ENCODE measurements at regions not wholly inside any gene's neighbourhood (a gene's known extent, or its start where the extent isn't known, plus 50 kb on each side); places are given as distances from the start of the nearest gene placed in this dataset.
A peak's percentile ranks its signal among the peaks of the same experiment; 100 is the strongest.

DNA sequence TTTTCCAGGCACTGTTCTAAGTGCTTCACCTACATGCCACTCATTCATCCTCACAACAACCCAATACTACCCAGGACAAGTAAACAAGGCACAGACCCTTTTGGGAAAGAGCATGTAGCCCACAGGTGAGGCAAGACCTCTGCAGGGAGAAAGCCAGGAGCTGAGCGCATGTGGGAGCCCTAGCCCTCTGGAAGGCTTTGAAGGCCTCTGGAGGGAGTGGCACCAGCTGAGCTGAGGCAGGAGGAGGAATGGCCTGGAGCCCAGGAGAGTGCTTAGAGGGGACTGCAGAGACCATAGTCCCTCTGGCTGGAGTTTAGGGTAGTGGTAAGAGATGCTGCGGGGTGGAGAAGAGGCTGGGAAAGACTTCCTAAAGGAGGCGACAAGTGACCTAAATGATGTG lies 516.5 kb downstream of the FUT8 start:
- no peak overlapping the region for H3K27ac ChIP-seq (ENCODE audit: low read depth, low read length)
- peaks cover 47 to 74% (median 58%) of the 10 kb centered on the region in 7 donors for H3K4me1 Mint-ChIP-seq
- peak overlapping the region; percentile 37 to 80 (median 73) for H3K4me3 Mint-ChIP-seq

DNA sequence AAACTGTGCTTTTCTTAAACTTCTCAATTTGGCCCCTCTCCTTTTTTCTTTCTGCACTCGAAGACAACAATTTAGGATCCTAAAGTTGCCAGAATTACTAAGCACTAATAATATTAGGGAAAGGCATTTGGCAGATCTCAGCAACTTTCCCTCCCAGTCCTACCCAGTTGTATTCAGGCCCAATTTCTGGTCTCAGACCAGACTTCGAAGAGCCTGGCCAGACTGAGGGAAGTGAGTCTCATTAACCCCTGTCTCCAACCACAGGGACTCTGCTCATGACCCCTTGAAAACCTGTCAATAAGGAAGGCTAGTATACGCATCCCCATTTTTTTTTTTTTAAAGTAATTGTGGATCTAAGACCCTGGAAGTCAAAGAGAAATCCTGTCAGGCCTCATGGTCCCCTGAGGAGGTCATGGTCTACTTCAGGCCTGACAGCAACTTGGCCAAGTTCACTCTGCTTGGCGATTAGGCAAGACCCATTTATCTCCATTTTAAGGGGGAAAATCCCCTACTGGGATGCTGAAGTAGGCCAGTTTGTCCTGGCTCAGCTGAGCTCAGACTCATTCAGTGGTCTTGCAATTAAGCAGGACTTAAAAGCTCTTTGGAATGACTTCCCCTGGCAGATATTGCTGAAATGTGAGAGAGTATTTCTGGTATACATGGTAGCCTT lies 521.0 kb downstream of the FUT8 start:
- Histone ChIP-seq H3K36me3 (ENCODE audit: control insufficient read depth in 2 of 3, insufficient read depth in 3 of 3, low read length in 3 of 3) (no peaks in the 10 kb centered on the region), H3K9me3 (ENCODE audit: control insufficient read depth in 2 of 3, low read length in 3 of 3) (no peaks in the 10 kb centered on the region), H3K4me1 (ENCODE audit: control insufficient read depth in 2 of 2, insufficient read depth in 2 of 2, low read length in 2 of 2) (peaks cover 34 to 36% of the 10 kb centered on the region in 2 donors), H3K27ac (ENCODE audit: low read depth, low read length) (no peak overlapping the region), H3K4me3 (ENCODE audit: low read length) (no peak overlapping the region), H3K27me3 (ENCODE audit: control insufficient read depth in 2 of 2, insufficient read depth in 2 of 2, low read length in 2 of 2) (no peaks in the 10 kb centered on the region)
- H3K9me3 Mint-ChIP-seq = peaks cover 0 to 40% (median 3%) of the 10 kb centered on the region in 11 donors
- H3K27ac Mint-ChIP-seq = peak overlapping the region in 3 of 9 donors; percentile 22 to 40 (median 25)
- CTCF ChIA-PET = no interaction called here
- H3K27me3 Mint-ChIP-seq = no peaks in the 10 kb centered on the region
- POLR2A ChIA-PET = interaction anchor here (0.8 kb wide), 1 partner anchor 69 kb away, joined by 3 read pairs; no protein-coding TSS in a partner anchor
- H3K36me3 Mint-ChIP-seq = peaks cover 0 to 57% (median 0%) of the 10 kb centered on the region in 5 donors
- DNase-seq (no peak), ATAC-seq (no peak)
- intact Hi-C loops (cut with micrococcal nuclease) = no loop called here
- H3K4me1 Mint-ChIP-seq = peaks cover 40 to 71% (median 48%) of the 10 kb centered on the region in 7 donors
- no peak overlapping the region for H3K4me3 Mint-ChIP-seq

More for the DNA sequence above, 516.5 kb downstream of the FUT8 start:
- intact Hi-C loops (cut with micrococcal nuclease) = loop anchor here (1.0 to 10.0 kb wide), 10 partner anchors 8 to 942 kb away; partner anchors contain the start of genes FNTB (in 1 of the 2) and FUT8 (in 1 of the 2)
- DNase-seq (no peak), ATAC-seq (no peak)
- H3K9me3 ChIP-seq (ENCODE audit: control insufficient read depth in 2 of 3, low read length in 3 of 3) = no peaks in the 10 kb centered on the region
- no peaks in the 10 kb centered on the region for H3K36me3 ChIP-seq (ENCODE audit: control insufficient read depth in 2 of 3, insufficient read depth in 3 of 3, low read length in 3 of 3)
- Mint-ChIP-seq H3K9me3 (peaks cover 0 to 22% (median 2%) of the 10 kb centered on the region in 11 donors), H3K27me3 (no peaks in the 10 kb centered on the region), H3K27ac (peak overlapping the region; percentile 84 to 98 (median 92)), H3K36me3 (peaks cover 0 to 46% (median 0%) of the 10 kb centered on the region in 5 donors)
- H3K27me3 ChIP-seq (ENCODE audit: control insufficient read depth in 2 of 2, insufficient read depth in 2 of 2, low read length in 2 of 2) = no peaks in the 10 kb centered on the region
- peaks cover 47 to 51% of the 10 kb centered on the region in 2 donors for H3K4me1 ChIP-seq (ENCODE audit: control insufficient read depth in 2 of 2, insufficient read depth in 2 of 2, low read length in 2 of 2)
- POLR2A ChIA-PET = interaction anchor here (0.5 to 2.1 kb wide), 2 partner anchors 14 to 82 kb away, joined by 3 to 7 read pairs; no protein-coding TSS in a partner anchor
- CTCF ChIA-PET = interaction anchor here (2.2 to 5.8 kb wide), 3 partner anchors 30 to 104 kb away, joined by 5 to 47 read pairs (median 9); no protein-coding TSS in a partner anchor
- H3K4me3 ChIP-seq (ENCODE audit: low read length) = peak overlapping the region; percentile 5

DNA sequence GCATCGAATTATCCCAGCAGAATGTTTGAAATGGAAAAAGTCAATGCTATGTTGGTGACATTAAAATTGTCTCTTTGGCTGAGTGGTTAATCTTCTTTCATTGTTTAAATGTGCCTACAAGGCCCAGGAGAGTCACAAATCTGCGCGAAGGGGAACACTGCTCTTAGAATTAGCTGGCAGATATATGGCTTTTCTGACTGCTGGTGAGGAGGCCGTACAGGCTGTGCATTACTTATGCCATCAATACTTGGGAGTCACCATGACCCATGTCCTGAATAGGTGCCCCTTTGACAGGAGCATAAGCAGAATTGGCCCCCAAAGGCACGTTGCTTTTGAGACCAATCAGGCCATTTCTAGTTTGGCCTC lies 521.5 kb downstream of the FUT8 start:
- H3K9me3 Mint-ChIP-seq = peaks cover 0 to 39% (median 3%) of the 10 kb centered on the region in 11 donors
- no peak overlapping the region for H3K27ac ChIP-seq (ENCODE audit: low read depth, low read length)
- H3K4me1 ChIP-seq (ENCODE audit: control insufficient read depth in 2 of 2, insufficient read depth in 2 of 2, low read length in 2 of 2) = peaks cover 29 to 36% of the 10 kb centered on the region in 2 donors
- POLR2A ChIA-PET = no interaction called here
- no peak overlapping the region for H3K4me3 Mint-ChIP-seq
- no peak for ATAC-seq
- no peak overlapping the region for H3K4me3 ChIP-seq (ENCODE audit: low read length)
- peaks cover 0 to 56% (median 0%) of the 10 kb centered on the region in 5 donors for H3K36me3 Mint-ChIP-seq
- H3K4me1 Mint-ChIP-seq = peaks cover 35 to 71% (median 48%) of the 10 kb centered on the region in 7 donors
- peak overlapping the region in 1 of 9 donors; percentile 22 for H3K27ac Mint-ChIP-seq
- H3K27me3 Mint-ChIP-seq = no peaks in the 10 kb centered on the region
- DNase-seq = no peak
- no peaks in the 10 kb centered on the region for H3K27me3 ChIP-seq (ENCODE audit: control insufficient read depth in 2 of 2, insufficient read depth in 2 of 2, low read length in 2 of 2)
- CTCF ChIA-PET = no interaction called here
- no peaks in the 10 kb centered on the region for H3K9me3 ChIP-seq (ENCODE audit: control insufficient read depth in 2 of 3, low read length in 3 of 3)
- intact Hi-C loops (cut with micrococcal nuclease) = no loop called here
- no peaks in the 10 kb centered on the region for H3K36me3 ChIP-seq (ENCODE audit: control insufficient read depth in 2 of 3, insufficient read depth in 3 of 3, low read length in 3 of 3)

DNA sequence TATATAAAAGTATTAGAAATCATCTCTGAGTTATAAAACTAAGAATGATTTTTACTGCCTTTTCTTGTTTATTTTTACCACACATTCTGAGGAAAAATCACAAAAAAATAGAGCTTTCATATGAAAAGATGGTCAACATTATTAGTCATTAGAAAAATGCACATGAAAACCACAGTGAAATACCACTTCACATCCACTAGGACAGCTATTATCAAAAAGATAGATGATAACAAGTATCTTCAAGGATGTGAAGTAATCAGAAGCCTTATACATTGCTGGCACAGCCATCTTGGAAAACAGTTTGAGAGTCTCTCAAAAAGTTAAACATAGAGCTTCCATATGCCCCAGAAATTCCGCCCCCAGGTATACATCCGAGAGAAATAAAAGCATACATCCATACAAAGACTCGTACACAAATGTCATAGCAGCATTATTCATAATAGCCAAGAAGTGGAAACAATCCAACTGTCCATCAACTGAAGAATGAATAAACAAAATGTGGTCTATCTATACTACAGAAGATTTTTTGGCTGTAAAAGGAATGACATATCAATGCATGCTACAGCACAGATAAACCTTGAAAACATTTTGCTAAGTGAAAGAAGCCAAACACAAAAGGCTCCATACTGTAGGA lies 523.9 kb downstream of the FUT8 start:
- Mint-ChIP-seq H3K4me1 (peaks cover 28 to 76% (median 48%) of the 10 kb centered on the region in 7 donors), H3K27me3 (peaks cover 0 to under 1% (median 0%) of the 10 kb centered on the region in 5 donors), H3K27ac (peak overlapping the region in 7 of 9 donors; percentile 76 to 95 (median 90)), H3K4me3 (peak overlapping the region in 6 of 10 donors; percentile 25 to 87 (median 79)), H3K9me3 (peaks cover 0 to 34% (median 2%) of the 10 kb centered on the region in 11 donors), H3K36me3 (peaks cover 0 to 53% (median 0%) of the 10 kb centered on the region in 5 donors)
- Histone ChIP-seq H3K27ac (ENCODE audit: low read depth, low read length) (no peak overlapping the region), H3K36me3 (ENCODE audit: control insufficient read depth in 2 of 3, insufficient read depth in 3 of 3, low read length in 3 of 3) (no peaks in the 10 kb centered on the region), H3K4me1 (ENCODE audit: control insufficient read depth in 2 of 2, insufficient read depth in 2 of 2, low read length in 2 of 2) (peaks cover 22 to 24% of the 10 kb centered on the region in 2 donors), H3K9me3 (ENCODE audit: control insufficient read depth in 2 of 3, low read length in 3 of 3) (no peaks in the 10 kb centered on the region), H3K4me3 (ENCODE audit: low read length) (no peak overlapping the region), H3K27me3 (ENCODE audit: control insufficient read depth in 2 of 2, insufficient read depth in 2 of 2, low read length in 2 of 2) (no peaks in the 10 kb centered on the region)
- CTCF ChIA-PET = interaction anchor here (0.7 kb wide), 1 partner anchor 721 kb away, joined by 3 read pairs; no protein-coding TSS in a partner anchor
- ATAC-seq (no peak), DNase-seq (no peak)
- intact Hi-C loops (cut with micrococcal nuclease) = loop anchor here in 1 of 2 donors (2.0 kb wide), 1 partner anchor 14 kb away; no protein-coding TSS in a partner anchor
- POLR2A ChIA-PET = interaction anchor here (0.6 to 0.7 kb wide), 3 partner anchors 35 to 1622 kb away, joined by 3 to 4 read pairs (median 3); no protein-coding TSS in a partner anchor

DNA sequence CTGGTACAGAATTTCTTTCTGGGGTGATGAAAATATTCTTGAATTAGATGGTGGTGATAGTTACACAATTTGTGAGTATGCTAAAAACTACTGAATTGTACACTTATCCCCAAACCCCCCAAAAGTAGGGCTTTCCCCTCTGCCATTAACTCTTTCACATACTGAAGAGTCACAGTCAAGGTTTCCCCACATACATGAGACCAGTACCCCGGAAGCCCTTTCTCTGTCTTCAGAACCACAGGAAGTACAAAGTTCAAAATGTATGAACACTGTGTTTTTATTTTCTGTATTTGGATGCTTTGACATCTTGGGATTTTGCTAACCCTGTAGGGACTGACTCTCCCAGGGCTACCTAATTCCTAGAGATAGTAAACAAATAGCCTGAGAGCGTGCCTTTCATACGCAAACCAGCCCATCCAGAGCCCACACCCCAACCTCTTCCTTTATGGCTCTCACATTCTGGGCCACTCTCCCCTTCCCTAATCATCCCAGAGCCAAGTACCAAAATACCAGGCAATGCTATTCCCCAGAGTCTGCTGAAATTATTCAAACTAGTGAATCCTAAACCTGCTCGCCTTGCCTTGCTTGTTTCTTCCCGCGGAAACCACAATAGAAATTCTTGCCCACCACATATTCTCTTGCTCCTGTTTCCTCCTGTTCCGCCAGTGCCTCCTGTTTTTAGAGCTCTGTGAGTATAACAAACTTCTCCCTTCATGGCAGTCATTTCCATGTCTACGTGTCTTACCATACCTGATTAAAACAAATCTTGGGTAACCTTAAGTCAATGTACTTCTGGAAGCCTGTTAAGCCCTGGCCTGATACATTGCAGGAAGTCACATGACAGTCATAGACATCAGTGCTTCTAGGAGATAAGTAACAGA lies 524.8 kb downstream of the FUT8 start:
- Mint-ChIP-seq H3K4me3 (peak overlapping the region; percentile 49 to 87 (median 80)), H3K9me3 (peaks cover 0 to 30% (median 2%) of the 10 kb centered on the region in 11 donors), H3K4me1 (peaks cover 28 to 69% (median 52%) of the 10 kb centered on the region in 7 donors), H3K27ac (peak overlapping the region; percentile 76 to 95 (median 85)), H3K27me3 (peaks cover 0 to 3% (median 0%) of the 10 kb centered on the region in 5 donors), H3K36me3 (peaks cover 0 to 48% (median 0%) of the 10 kb centered on the region in 5 donors)
- DNase-seq (peak in 3 of 9 donors; percentile 5 to 25 (median 25)), ATAC-seq (peak; percentile 32)
- Histone ChIP-seq H3K27me3 (ENCODE audit: control insufficient read depth in 2 of 2, insufficient read depth in 2 of 2, low read length in 2 of 2) (no peaks in the 10 kb centered on the region), H3K4me3 (ENCODE audit: low read length) (no peak overlapping the region), H3K36me3 (ENCODE audit: control insufficient read depth in 2 of 3, insufficient read depth in 3 of 3, low read length in 3 of 3) (no peaks in the 10 kb centered on the region), H3K9me3 (ENCODE audit: control insufficient read depth in 2 of 3, low read length in 3 of 3) (no peaks in the 10 kb centered on the region), H3K27ac (ENCODE audit: low read depth, low read length) (no peak overlapping the region), H3K4me1 (ENCODE audit: control insufficient read depth in 2 of 2, insufficient read depth in 2 of 2, low read length in 2 of 2) (peaks cover 22 to 24% of the 10 kb centered on the region in 2 donors)
- intact Hi-C loops (cut with micrococcal nuclease) = loop anchor here in 1 of 2 donors (1.0 to 2.0 kb wide), 2 partner anchors 9 to 13 kb away; no protein-coding TSS in a partner anchor
- ChIA-PET CTCF (no interaction called here), POLR2A (interaction anchor here (0.6 to 1.3 kb wide), 2 partner anchors 113 to 1623 kb away, joined by 3 read pairs; no protein-coding TSS in a partner anchor)

Measured in naive thymus-derived CD4-positive, alpha-beta T cell (primary cell).